Keratinocyte (primary cell): ENCODE measurements at regions not wholly inside any gene's neighbourhood (a gene's known extent, or its start where the extent isn't known, plus 50 kb on each side); places are given as distances from the start of the nearest gene placed in this dataset.

Source experiments
- DNase-seq: peaks from one replicate; pipeline ENCODE4 v3.0.0-alpha.2; 2011; ENCODE audit warnings: low read depth, missing footprints, low spot score
- FAIRE-seq: peaks from 2 replicates; lab custom pipeline; 2011; peaks lifted over from hg19 to GRCh38; lab: Jason Lieb, UNC
- H2AFZ ChIP-seq: 2 replicates; pipeline ENCODE4 v1.6.0; 2012; ENCODE audit warnings: low read length, control low read depth, inconsistent platforms; ENCODE audit not compliant: control insufficient read depth
- H3K27ac ChIP-seq: 2 replicates; pipeline ENCODE4 v1.5.1; 2011; ENCODE audit warnings: low read length; ENCODE audit not compliant: control insufficient read depth, insufficient read depth
- H3K27me3 ChIP-seq: 3 replicates; pipeline ENCODE4 v1.6.0; 2011; ENCODE audit warnings: low read length; ENCODE audit not compliant: control insufficient read depth, insufficient read depth; ENCODE audit errors: extremely low read depth
- H3K36me3 ChIP-seq, 2 experiments: 2 replicates in 1 of 2; 3 replicates in 1 of 2; pipeline ENCODE4 v1.5.1; 2011; ENCODE audit warnings: low read length in 2 of 2, mild to moderate bottlenecking in 1 of 2; ENCODE audit not compliant: control insufficient read depth in 2 of 2, insufficient read depth in 2 of 2; ENCODE audit errors: extremely low read depth in 1 of 2
- H3K4me1 ChIP-seq: 3 replicates; pipeline ENCODE4 v1.5.1; 2011; ENCODE audit warnings: low read length; ENCODE audit not compliant: control insufficient read depth, insufficient read depth; ENCODE audit errors: extremely low read depth
- H3K4me2 ChIP-seq: 3 replicates; pipeline ENCODE4 v1.6.0; 2011; ENCODE audit warnings: low read depth, low read length; ENCODE audit not compliant: control insufficient read depth, insufficient read depth; ENCODE audit errors: extremely low read depth
- H3K4me3 ChIP-seq, 3 experiments: fragments of 200-600 bp in 1 of 3; sonication (generic) in 1 of 3; 2 replicates in 2 of 3; 3 replicates in 1 of 3; pipeline ENCODE4 v1.5.1; 2011 to 2016; ENCODE audit warnings: low read length in 3 of 3, mild to moderate bottlenecking in 3 of 3, control low read depth in 2 of 3, inconsistent platforms in 1 of 3, low read depth in 1 of 3, mixed read lengths in 1 of 3, mixed run types in 1 of 3, moderate library complexity in 1 of 3; ENCODE audit not compliant: control insufficient read depth in 2 of 3, insufficient read depth in 2 of 3; ENCODE audit errors: extremely low read depth in 1 of 3
- H3K79me2 ChIP-seq: 2 replicates; pipeline ENCODE4 v1.6.0; 2012; ENCODE audit warnings: low read length; ENCODE audit not compliant: control insufficient read depth, insufficient read depth
- H3K9ac ChIP-seq: 3 replicates; pipeline ENCODE4 v1.6.0; 2011; ENCODE audit warnings: low read length; ENCODE audit not compliant: control insufficient read depth, insufficient read depth; ENCODE audit errors: extremely low read depth
- H3K9me1 ChIP-seq: 3 replicates; pipeline ENCODE4 v1.6.0; 2011; ENCODE audit warnings: low read length; ENCODE audit not compliant: control insufficient read depth, insufficient read depth; ENCODE audit errors: extremely low read depth
- H3K9me3 ChIP-seq: 2 replicates; pipeline ENCODE4 v1.5.1; 2012; ENCODE audit warnings: low read depth, low read length; ENCODE audit not compliant: control insufficient read depth
- H4K20me1 ChIP-seq: 3 replicates; pipeline ENCODE4 v1.6.0; 2011; ENCODE audit warnings: low read length; ENCODE audit not compliant: control insufficient read depth, insufficient read depth; ENCODE audit errors: extremely low read depth
- CTCF ChIP-seq, 3 experiments: IDR thresholded peaks in 1 of 3; conservative IDR thresholded peaks in 1 of 3; optimal IDR thresholded peaks in 1 of 3; 2 replicates in 2 of 3; 3 replicates in 1 of 3; pipeline versions ENCODE3 to v1.5.1; 2011; ENCODE audit warnings: low read length in 3 of 3, mild to moderate bottlenecking in 3 of 3, moderate library complexity in 2 of 3, control low read depth in 1 of 3, inconsistent platforms in 1 of 3; ENCODE audit not compliant: insufficient read depth in 2 of 3; ENCODE audit errors: extremely low read depth in 1 of 3
- EZH2 ChIP-seq: IDR thresholded peaks from one replicate; pipeline ENCODE4 v1.6.1; 2012; ENCODE audit warnings: inconsistent platforms, mild to moderate bottlenecking, low read length, moderate library complexity
- dilution Hi-C: fragments of 300-500 bp; cut with MboI; formaldehyde crosslinking; loops from one replicate; pipeline ENCODE4 v1.7.0; 2020; ENCODE audit warnings: low sequenced_read_pairs; ENCODE audit not compliant: extremely low pct_ligation_motif_present

GRCh38 chr3:162996368-162996767 is 1499.8 kb downstream of the OTOL1 start:
- H3K4me3 ChIP-seq = no peak overlapping the region
- H3K4me2 ChIP-seq = no peak overlapping the region
- TF ChIP-seq EZH2 (no peak), CTCF (optimal IDR thresholded peaks at IDR 0.05 in 1 of 3, IDR thresholded peaks at IDR 0.05 in 1 of 3, conservative IDR thresholded peaks at IDR 0.05 in 1 of 3; ENCODE audit: extremely low read depth in 1 of 3, insufficient read depth in 2 of 3, low read length in 3 of 3) (no peak)
- no peaks in the 10 kb centered on the region for H3K9me3 ChIP-seq
- no peaks in the 10 kb centered on the region for H3K36me3 ChIP-seq
- H3K9me1 ChIP-seq = no peaks in the 10 kb centered on the region
- no peak overlapping the region for H2AFZ ChIP-seq
- H3K79me2 ChIP-seq = no peaks in the 10 kb centered on the region
- no peak for FAIRE-seq
- no peak overlapping the region for H3K27ac ChIP-seq
- no peak for DNase-seq
- no peaks in the 10 kb centered on the region for H3K4me1 ChIP-seq
- H3K27me3 ChIP-seq = no peaks in the 10 kb centered on the region
- no peaks in the 10 kb centered on the region for H4K20me1 ChIP-seq
- H3K9ac ChIP-seq = no peak overlapping the region
- dilution Hi-C loops = no loop called here

GRCh38 chr3:162998205-162998604 is 1501.6 kb downstream of the OTOL1 start:
- no peak overlapping the region for H3K9ac ChIP-seq
- no peak for TF ChIP-seq CTCF (optimal IDR thresholded peaks at IDR 0.05 in 1 of 3, IDR thresholded peaks at IDR 0.05 in 1 of 3, conservative IDR thresholded peaks at IDR 0.05 in 1 of 3; ENCODE audit: extremely low read depth in 1 of 3, insufficient read depth in 2 of 3, low read length in 3 of 3)
- no peak for TF ChIP-seq EZH2
- no peaks in the 10 kb centered on the region for H3K9me3 ChIP-seq
- dilution Hi-C loops = no loop called here
- no peaks in the 10 kb centered on the region for H3K27me3 ChIP-seq
- no peaks in the 10 kb centered on the region for H3K79me2 ChIP-seq
- H3K4me1 ChIP-seq = no peaks in the 10 kb centered on the region
- no peak overlapping the region for H3K27ac ChIP-seq
- no peaks in the 10 kb centered on the region for H3K9me1 ChIP-seq
- no peak overlapping the region for H2AFZ ChIP-seq
- no peaks in the 10 kb centered on the region for H3K36me3 ChIP-seq
- H4K20me1 ChIP-seq = no peaks in the 10 kb centered on the region
- H3K4me2 ChIP-seq = no peak overlapping the region
- FAIRE-seq (no peak), DNase-seq (no peak)
- H3K4me3 ChIP-seq = no peak overlapping the region
